B cell (primary cell): ENCODE measurements at regions not wholly inside any gene's neighbourhood (a gene's known extent, or its start where the extent isn't known, plus 50 kb on each side); places are given as distances from the start of the nearest gene placed in this dataset.

Source experiments
- CTCF ChIP-seq: fragments of 200-600 bp; IDR thresholded peaks from one replicate; pipeline ENCODE4 v1.8.0; 2022; ENCODE audit warnings: antibody characterized with exemption, mild to moderate bottlenecking
- EZH2 ChIP-seq: IDR thresholded peaks from 2 replicates; pipeline ENCODE4 v1.6.1; 2012; ENCODE audit warnings: borderline replicate concordance, low read depth, mild to moderate bottlenecking, moderate library complexity, low read length; ENCODE audit not compliant: insufficient read depth, poor library complexity, severe bottlenecking

- no peak for TF ChIP-seq CTCF
- TF ChIP-seq EZH2 = no peak
These were observed 278.8 kb downstream of the RND3 start for GRCh38 chr2:150208689-150209088.
